ENCODE measurements at regions not wholly inside any gene's neighbourhood (a gene's known extent, or its start where the extent isn't known, plus 50 kb on each side); places are given as distances from the start of the nearest gene placed in this dataset.

- TF ChIP-seq EGR1 (IDR thresholded peaks at IDR 0.05) (no peak), FOXM1 (IDR thresholded peaks at IDR 0.05; ENCODE audit: borderline replicate concordance, low read depth) (no peak), CREB1 (IDR thresholded peaks at IDR 0.05; ENCODE audit: low read depth) (no peak), REST (IDR thresholded peaks at IDR 0.05; ENCODE audit: low read depth) (no peak), MAX (IDR thresholded peaks at IDR 0.05) (no peak), TAF1 (IDR thresholded peaks at IDR 0.05; ENCODE audit: low read depth) (no peak), CEBPB (IDR thresholded peaks at IDR 0.05) (no peak), TCF12 (IDR thresholded peaks at IDR 0.05; ENCODE audit: low read depth) (no peak), USF1 (IDR thresholded peaks at IDR 0.05) (no peak), RAD21 (IDR thresholded peaks at IDR 0.05; ENCODE audit: low read depth) (no peak), YY1 (IDR thresholded peaks at IDR 0.05; ENCODE audit: low read depth) (no peak), TEAD4 (IDR thresholded peaks at IDR 0.05) (no peak), EP300 (IDR thresholded peaks at IDR 0.05; ENCODE audit: borderline replicate concordance) (no peak), ZBTB7A (IDR thresholded peaks at IDR 0.05; ENCODE audit: low read depth) (no peak), NFIC (IDR thresholded peaks at IDR 0.05) (no peak)
Measured at GRCh38 chr10:76641215-76641614, 996.4 kb downstream of the KCNMA1 start.

GRCh38 chr10:76640806-76641205, 996.8 kb downstream of the KCNMA1 start:
- TF ChIP-seq CREB1 (IDR thresholded peaks at IDR 0.05; ENCODE audit: low read depth) (no peak), YY1 (IDR thresholded peaks at IDR 0.05; ENCODE audit: low read depth) (no peak), TCF12 (IDR thresholded peaks at IDR 0.05; ENCODE audit: low read depth) (no peak), NFIC (IDR thresholded peaks at IDR 0.05) (no peak), CEBPB (IDR thresholded peaks at IDR 0.05) (no peak), MAX (IDR thresholded peaks at IDR 0.05) (no peak), FOXM1 (IDR thresholded peaks at IDR 0.05; ENCODE audit: borderline replicate concordance, low read depth) (no peak), TAF1 (IDR thresholded peaks at IDR 0.05; ENCODE audit: low read depth) (no peak), REST (IDR thresholded peaks at IDR 0.05; ENCODE audit: low read depth) (no peak), USF1 (IDR thresholded peaks at IDR 0.05) (no peak), ZBTB7A (IDR thresholded peaks at IDR 0.05; ENCODE audit: low read depth) (no peak), EP300 (IDR thresholded peaks at IDR 0.05; ENCODE audit: borderline replicate concordance) (no peak), EGR1 (IDR thresholded peaks at IDR 0.05) (no peak), TEAD4 (IDR thresholded peaks at IDR 0.05) (no peak), RAD21 (IDR thresholded peaks at IDR 0.05; ENCODE audit: low read depth) (no peak)

- no peak for TF ChIP-seq TEAD4 (IDR thresholded peaks at IDR 0.05)
- no peak for TF ChIP-seq CREB1 (IDR thresholded peaks at IDR 0.05; ENCODE audit: low read depth)
- no peak for TF ChIP-seq REST (IDR thresholded peaks at IDR 0.05; ENCODE audit: low read depth)
- TF ChIP-seq EP300 (IDR thresholded peaks at IDR 0.05; ENCODE audit: borderline replicate concordance) = no peak
- TF ChIP-seq YY1 (IDR thresholded peaks at IDR 0.05; ENCODE audit: low read depth) = no peak
- peak; percentile 38 for TF ChIP-seq RAD21 (IDR thresholded peaks at IDR 0.05; ENCODE audit: low read depth)
Measured at GRCh38 chr10:76632767-76633051, 1004.9 kb downstream of the KCNMA1 start.

GRCh38 chr10:76631884-76632766, 1005.5 kb downstream of the KCNMA1 start:
- TF ChIP-seq RAD21 (IDR thresholded peaks at IDR 0.05; ENCODE audit: low read depth) (no peak), TEAD4 (IDR thresholded peaks at IDR 0.05) (no peak), EP300 (IDR thresholded peaks at IDR 0.05; ENCODE audit: borderline replicate concordance) (no peak), TAF1 (IDR thresholded peaks at IDR 0.05; ENCODE audit: low read depth) (no peak), NFIC (IDR thresholded peaks at IDR 0.05) (no peak), EGR1 (IDR thresholded peaks at IDR 0.05) (no peak), YY1 (IDR thresholded peaks at IDR 0.05; ENCODE audit: low read depth) (no peak), REST (IDR thresholded peaks at IDR 0.05; ENCODE audit: low read depth) (no peak), USF1 (IDR thresholded peaks at IDR 0.05) (no peak), FOXM1 (IDR thresholded peaks at IDR 0.05; ENCODE audit: borderline replicate concordance, low read depth) (no peak), CREB1 (IDR thresholded peaks at IDR 0.05; ENCODE audit: low read depth) (no peak)

Measured in Ishikawa (cell line).